DLD1 (cell line): ENCODE measurements at regions not wholly inside any gene's neighbourhood (a gene's known extent, or its start where the extent isn't known, plus 50 kb on each side); places are given as distances from the start of the nearest gene placed in this dataset.

Experiments
- in situ Hi-C: cut with HindIII; loops from 2 replicates; pipeline ENCODE4 v1.10.0; 2017; ENCODE audit warnings: low sequenced_read_pairs

DNA sequence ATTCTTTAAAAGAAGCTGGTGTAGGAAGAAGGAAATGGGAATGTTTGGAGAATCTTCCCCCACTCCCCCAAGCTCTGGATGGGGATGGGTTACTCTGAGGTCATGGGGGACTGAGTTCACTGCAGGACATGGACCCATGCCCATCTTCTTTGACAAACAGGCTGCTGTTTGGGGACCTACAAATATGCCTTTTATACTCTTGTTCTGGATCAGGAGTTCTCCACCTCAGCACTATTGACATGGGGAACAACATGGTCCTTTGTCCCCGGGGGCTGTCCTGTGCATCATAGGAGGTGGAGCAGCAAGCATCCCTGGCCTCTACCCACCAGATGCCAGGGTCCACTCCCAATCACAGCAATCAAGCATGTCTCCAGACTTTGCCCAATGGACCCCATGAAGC, 365.8 kb upstream of the C1orf174 start:
- in situ Hi-C loops, result no loop called here

DNA sequence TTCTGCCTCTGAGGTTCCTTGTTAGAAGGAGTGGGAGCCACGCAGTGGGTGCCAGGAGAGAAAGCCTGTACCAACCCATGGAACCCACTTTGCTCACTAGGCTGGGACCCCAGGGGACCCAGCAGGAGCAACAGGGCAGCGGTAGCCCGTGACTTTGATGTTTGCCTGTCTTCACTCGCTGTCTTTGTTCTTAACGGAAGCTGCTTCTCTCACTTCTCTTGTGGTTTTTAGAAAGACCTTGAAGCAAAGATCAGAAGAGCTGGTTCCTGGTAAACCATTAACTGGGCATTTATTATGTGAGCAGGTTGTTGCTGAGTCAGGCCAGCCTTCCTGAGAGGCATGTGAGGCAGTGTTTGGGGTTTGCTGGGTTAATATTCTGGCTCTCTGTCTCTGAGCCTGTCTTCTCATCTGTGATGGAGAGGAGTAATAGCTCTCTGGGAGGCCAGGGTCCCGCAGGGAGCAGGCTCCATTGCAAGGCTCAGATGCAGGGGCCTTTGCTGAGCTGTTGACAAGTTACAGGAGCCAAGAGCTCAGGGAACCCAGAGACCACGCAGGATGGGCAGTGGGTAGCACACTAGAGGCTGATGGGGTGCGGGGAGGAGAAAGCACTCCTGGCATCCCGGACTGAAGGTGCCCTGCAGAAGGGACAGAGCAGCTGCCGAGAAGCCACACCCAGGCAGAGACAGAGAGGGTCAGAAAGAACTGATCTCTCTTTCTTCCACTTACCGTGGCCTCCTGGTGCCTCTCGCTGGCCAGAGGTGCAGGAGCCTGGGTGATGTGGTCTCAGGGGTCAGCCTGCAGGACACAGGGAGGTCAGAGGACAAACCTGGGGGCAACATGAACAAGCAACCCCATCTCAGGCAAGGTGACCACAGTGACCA, 367.5 kb upstream of the C1orf174 start:
- in situ Hi-C loops, result no loop called here

GRCh38 chr1:4268262-4268888, 368.3 kb upstream of the C1orf174 start:
- in situ Hi-C loops, result no loop called here

GRCh38 chr1:4268889-4269284, 368.8 kb upstream of the C1orf174 start:
- in situ Hi-C loops, result no loop called here

DNA sequence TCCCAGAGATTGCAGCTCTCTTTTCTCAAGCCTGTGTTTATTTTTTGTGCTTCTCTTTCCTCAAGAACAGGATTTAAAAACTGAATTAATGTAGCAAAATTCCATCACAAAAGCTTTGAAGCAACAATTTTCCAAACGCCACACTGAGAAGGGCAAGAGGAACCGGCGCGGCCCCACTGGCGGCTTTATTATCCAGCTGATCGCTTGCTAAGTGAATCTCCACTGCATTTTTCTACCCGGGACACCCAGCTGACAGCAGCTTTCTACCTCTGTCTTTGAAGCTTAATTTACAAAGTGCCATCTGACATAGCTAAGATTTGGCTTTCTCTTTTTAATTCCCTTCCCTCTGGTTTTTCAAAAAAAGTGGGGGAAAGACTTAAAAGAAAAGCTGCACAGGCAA, 369.3 kb upstream of the C1orf174 start:
- in situ Hi-C loops, result no loop called here

DNA sequence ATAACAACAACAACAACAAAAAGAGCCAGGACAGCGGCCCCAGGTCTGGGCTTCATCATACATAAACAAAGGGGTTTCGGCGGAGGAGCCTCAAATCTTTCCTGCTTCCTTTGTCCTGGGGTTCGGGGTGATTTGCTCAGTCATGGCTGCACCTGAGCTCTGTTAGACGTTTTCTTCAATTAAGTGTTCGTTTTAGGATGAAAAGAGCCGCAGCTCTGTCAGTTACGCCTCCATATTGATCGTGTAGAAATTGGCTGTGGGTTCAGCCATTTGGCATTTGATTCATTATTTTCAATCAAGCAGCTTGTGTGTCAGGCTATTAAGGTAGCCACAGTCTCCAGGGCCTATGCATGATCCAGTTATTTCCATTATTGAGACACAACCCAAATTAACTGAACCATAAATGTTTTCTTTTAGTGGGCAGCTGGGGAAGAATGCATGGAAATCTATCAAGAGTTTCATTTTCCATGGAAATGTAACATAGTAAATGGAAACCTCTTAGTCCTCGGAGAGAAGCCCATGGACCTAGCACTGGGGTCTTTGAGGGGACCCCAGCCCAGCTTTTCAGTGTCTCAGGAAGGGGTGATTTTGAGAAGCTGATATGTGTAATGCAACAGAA, 370.0 kb upstream of the C1orf174 start:
- in situ Hi-C loops, result no loop called here

DNA sequence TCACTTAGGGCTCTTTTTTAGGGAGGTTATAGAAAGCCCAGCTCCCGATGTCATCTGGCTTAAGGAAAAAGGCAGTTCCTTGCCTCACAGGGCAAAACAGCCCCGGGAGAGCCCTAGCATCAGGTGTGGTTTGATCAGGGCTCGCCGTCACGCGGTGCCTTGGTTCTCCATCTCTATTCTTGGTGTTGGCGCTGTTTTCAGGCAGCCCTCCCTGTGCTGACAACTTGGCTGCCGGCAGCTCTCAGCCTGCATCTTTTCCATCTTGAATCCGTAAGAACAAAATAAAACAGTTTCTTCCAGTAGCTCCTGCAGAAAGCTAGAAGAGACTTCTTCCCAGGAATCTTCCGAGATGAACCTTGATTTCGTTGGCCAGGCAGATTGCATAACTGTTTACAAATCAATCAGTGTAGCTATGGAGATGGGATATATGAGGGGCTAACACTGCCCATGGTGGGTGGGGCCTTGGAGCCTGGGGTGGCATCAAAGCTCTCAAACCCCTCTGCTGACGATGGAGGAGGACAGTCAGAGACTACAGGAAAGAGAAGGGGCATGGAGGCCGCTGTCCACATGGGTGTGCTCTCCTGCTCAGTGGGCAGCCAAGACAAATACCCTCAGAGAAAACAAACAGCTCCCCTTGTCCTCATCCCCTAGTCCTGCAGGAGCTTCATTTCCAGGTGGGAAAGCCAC, 370.7 kb upstream of the C1orf174 start:
- in situ Hi-C loops, result no loop called here

- in situ Hi-C loops, result no loop called here
These were observed 371.4 kb upstream of the C1orf174 start for GRCh38 chr1:4271338-4271998.

- in situ Hi-C loops, result no loop called here
These were observed 372.5 kb upstream of the C1orf174 start for GRCh38 chr1:4272568-4272967.

- in situ Hi-C loops, result no loop called here
These were observed 373.2 kb upstream of the C1orf174 start for GRCh38 chr1:4273243-4273642.

GRCh38 chr1:4273747-4274146, 373.7 kb upstream of the C1orf174 start:
- in situ Hi-C loops, result no loop called here

DNA sequence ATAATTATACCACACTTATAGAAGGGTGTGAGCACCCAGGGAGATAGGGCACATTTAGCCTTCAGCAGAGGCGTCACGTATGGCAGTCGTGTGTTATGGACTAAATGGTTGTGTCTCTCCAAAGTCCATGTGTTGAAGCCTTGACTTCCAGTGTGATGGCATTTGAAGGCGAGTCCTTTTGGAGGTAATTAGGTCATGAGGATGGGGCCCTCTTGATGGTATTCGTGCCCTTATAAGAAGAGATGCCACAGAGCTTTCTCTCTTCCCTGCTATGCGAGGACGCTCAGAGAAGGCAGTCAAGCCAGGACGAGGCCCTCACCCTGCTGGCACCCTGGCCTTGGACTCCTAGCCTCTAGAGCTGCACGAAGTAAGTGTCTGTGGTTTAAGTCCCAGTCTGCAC, 375.0 kb upstream of the C1orf174 start:
- in situ Hi-C loops, result no loop called here

GRCh38 chr1:4276238-4276637, 376.2 kb upstream of the C1orf174 start:
- in situ Hi-C loops, result no loop called here

GRCh38 chr1:4277598-4277997, 376.8 kb upstream of the AJAP1 start:
- in situ Hi-C loops, result no loop called here

DNA sequence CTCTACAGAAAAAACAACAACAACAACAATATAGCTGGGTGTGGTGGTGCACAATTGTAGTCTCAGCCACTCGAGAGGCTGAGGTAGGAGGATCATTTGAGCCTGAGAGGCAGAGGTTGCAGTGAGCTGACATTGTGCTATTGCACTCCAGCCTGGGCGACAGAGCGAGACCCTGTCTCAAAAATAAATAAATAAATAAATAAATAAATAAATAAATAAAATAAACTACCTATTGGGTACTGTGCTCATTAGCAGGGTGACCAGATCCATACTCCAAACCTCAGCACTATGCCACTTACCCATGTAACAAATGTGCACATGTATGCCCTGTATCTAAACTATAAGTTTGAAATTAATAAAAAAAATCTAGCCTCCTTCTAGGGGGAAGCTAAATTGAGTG, 369.4 kb upstream of the AJAP1 start:
- in situ Hi-C loops, result no loop called here

- in situ Hi-C loops, result no loop called here
These were observed 361.5 kb upstream of the AJAP1 start for GRCh38 chr1:4292861-4293260.

- in situ Hi-C loops, result no loop called here
These were observed 355.9 kb upstream of the AJAP1 start for GRCh38 chr1:4298361-4299083.

- in situ Hi-C loops, result no loop called here
These were observed 353.4 kb upstream of the AJAP1 start for GRCh38 chr1:4301007-4301406.

GRCh38 chr1:4303303-4303702, 351.1 kb upstream of the AJAP1 start:
- in situ Hi-C loops, result no loop called here
